GM12875 (cell line): ENCODE measurements at regions not wholly inside any gene's neighbourhood (a gene's known extent, or its start where the extent isn't known, plus 50 kb on each side); places are given as distances from the start of the nearest gene placed in this dataset.

Source experiments
- H3K4me3 ChIP-seq: one replicate; pipeline ENCODE4 v1.5.1; 2011; ENCODE audit warnings: low read depth, low read length, control low read depth
- TF ChIP-seq, protein P1 (sequence below): IDR thresholded peaks from 2 replicates; pipeline ENCODE4 v1.5.1; 2011; ENCODE audit warnings: low read depth, mild to moderate bottlenecking, control low read depth, inconsistent platforms, low read length, moderate library complexity, borderline replicate concordance; ENCODE audit not compliant: insufficient read depth

DNA sequence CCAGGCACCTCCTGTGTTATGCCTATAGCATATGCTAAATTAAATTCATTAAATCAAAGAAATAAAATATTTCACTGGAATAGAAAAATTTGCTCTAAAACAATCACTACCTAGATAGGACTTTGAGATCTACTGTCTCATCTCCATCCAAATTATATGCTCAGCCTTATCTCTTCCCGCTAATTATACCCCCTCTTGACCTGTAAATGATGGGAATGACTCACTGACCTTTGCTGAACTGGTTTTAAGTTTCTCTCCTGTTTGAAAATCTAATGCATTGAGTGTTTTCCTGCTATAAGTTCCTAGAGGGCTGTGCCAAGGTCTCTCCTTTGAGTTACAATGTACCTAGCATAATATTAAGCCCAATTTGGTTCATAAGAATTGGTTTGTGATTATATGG lies 110.1 kb downstream of the BMP2 start:
- TF ChIP-seq, protein P1, sequence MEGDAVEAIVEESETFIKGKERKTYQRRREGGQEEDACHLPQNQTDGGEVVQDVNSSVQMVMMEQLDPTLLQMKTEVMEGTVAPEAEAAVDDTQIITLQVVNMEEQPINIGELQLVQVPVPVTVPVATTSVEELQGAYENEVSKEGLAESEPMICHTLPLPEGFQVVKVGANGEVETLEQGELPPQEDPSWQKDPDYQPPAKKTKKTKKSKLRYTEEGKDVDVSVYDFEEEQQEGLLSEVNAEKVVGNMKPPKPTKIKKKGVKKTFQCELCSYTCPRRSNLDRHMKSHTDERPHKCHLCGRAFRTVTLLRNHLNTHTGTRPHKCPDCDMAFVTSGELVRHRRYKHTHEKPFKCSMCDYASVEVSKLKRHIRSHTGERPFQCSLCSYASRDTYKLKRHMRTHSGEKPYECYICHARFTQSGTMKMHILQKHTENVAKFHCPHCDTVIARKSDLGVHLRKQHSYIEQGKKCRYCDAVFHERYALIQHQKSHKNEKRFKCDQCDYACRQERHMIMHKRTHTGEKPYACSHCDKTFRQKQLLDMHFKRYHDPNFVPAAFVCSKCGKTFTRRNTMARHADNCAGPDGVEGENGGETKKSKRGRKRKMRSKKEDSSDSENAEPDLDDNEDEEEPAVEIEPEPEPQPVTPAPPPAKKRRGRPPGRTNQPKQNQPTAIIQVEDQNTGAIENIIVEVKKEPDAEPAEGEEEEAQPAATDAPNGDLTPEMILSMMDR = no peak
- H3K4me3 ChIP-seq = no peak overlapping the region

DNA sequence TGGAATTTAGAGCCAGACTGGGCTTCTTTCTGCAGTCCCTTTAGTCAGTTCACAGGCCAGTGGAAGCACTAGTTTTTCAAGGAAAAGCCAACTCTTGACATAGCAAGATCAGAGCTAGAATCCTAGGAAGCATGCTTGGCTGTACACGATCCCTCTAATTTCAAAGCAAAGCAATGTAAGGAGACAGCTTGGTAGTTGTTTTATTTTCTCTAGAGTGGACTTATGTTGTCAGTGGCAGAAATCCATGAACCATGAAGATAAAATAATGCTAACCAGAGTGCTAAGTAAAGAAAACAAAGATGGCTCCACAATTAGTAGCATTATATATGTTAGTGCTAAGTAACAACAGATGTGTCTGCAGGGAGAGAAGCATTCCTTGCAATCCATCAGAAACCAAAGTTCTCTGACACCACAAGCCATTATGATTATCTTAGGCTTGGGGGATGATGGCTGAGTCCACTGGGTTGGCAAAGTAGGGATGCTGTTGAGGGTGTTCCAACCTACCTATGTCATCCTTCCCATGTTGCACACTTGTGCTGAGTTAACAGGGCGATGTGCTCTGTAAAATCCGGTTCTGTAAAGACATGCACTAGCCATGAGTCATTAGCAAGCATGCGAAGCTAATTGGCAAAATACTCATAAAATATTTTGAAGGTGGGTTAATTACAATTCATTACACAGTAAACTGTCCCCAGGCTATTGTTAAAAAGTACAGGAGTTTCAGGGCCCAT lies 115.2 kb downstream of the BMP2 start:
- H3K4me3 ChIP-seq = no peak overlapping the region
- TF ChIP-seq, protein P1 = no peak

DNA sequence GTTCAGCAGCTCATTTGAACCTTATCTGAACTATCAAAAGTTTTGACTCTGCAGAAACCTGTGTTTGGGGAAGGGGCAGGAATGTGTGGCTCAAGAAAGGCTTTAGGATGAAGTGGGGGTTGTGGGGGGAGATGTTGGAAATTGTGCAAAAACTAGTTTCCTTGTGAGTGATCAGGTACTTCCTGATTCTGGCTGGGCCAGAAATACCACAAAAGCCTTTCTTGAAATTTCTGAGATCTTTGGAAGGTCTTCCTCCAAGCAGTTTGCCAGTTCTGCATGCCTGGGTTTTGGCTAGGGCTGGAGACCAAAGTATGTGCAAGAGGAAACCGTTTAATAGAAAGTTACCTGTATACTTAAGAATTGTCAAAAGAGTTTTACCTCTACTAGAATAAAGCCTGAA lies 116.6 kb downstream of the BMP2 start:
- H3K4me3 ChIP-seq = no peak overlapping the region
- TF ChIP-seq, protein P1 = no peak

DNA sequence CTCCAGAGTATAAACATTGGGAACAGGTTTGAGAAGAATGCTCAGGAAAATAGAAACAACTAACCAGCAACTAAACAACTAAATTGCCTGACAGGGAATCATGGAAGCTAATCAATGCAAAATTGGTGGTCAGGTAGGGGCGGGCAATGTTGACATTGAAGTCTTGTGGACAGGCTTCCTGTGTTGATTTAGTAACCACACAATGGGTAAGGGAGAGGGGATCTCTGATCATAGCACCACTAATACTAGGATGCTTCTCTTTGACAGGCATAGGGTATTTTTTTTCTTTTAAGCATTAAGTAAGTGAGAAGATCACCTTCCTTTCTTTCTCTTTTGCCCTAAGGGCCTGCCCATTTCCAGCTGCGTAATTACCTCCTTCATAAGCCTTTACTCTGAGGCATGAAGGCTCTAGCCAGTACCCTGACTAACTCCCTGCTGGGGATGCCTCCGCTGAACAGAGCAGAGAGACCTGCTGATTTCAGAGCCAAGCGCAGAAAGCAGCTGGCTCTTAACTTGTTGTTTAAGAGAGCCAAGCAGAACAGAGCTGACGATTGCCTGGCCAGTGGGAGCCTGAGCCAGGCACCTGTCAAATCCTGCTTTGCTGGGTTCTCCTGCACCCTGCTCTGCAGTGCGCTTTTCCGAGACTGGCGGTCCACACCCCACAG lies 118.7 kb downstream of the BMP2 start:
- H3K4me3 ChIP-seq = no peak overlapping the region
- TF ChIP-seq, protein P1 = no peak

DNA sequence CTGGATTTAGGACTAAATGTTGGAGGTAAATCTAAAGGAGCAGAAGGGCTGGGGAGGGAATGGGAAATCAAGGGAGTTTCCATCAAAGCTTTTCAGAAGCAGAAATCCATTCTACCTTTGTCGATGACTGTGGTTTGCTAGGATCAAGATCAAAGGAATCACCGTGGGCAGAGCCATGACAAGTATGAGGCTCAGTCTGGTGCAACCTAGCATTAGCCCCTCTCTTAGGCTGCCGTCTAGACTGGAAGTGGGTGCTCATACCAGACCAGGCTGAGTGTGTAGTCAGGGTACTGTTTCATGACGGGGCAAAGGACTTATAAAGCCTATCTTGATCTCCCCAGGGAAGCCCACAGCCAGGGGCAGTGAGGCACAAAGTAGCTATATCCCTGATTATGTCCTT lies 120.5 kb downstream of the BMP2 start:
- TF ChIP-seq, protein P1 = no peak

DNA sequence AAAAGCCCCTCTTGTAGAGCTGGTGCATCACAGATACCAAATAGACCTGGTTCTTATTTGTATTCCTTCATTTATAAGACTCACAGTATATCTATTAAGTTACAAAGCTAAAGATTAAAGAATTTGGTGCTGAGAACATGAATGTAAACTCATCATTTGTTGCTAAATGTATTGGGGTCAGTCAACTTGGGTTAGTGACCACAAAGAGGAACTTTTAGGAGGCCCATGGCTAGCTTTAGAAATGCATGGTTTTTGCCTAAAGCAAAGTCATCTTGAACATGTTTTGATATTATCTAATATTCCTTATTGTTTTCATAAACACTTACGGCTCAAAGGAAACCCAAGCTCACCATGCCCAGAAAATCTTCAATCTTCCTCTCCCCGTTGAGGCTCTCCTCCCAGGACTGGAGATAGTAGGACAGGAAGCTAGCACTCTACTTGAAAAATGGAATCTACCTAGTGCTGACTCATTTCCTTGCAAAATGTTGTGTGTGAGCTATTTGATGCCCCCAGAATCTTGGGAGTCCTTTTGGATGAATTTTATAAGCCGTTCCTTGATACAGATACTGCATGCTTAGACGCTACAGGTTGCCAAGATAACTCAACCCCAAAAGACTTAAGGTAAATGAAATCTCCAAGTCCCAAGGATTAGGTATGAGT lies 121.4 kb downstream of the BMP2 start:
- TF ChIP-seq, protein P1 = no peak
- no peak overlapping the region for H3K4me3 ChIP-seq

More for the DNA sequence above, 120.5 kb downstream of the BMP2 start:
- H3K4me3 ChIP-seq = no peak overlapping the region
